Omental fat pad (tissue), 3 donors: ENCODE measurements at regions not wholly inside any gene's neighbourhood (a gene's known extent, or its start where the extent isn't known, plus 50 kb on each side); places are given as distances from the start of the nearest gene placed in this dataset.
"Not testable (repeated sequence)": the region's sequence is repeated elsewhere in the genome, so short reads cannot be mapped to it uniquely, and the experiment has no call there.

Experiments used
- ATAC-seq: fragments of 150-250 bp; one replicate; pipeline ENCODE4 v1.9.1; 2016; ENCODE audit warnings: mild to moderate bottlenecking, moderate library complexity; ENCODE audit not compliant: low FRiP score
- DNase-seq: peaks from one replicate; pipeline ENCODE4 v3.0.0-alpha.2; 2019; ENCODE audit warnings: low spot score
- TF ChIP-seq, protein P1 (sequence below), 3 donors: fragments of 450-650 bp; IDR thresholded peaks; one replicate each; pipeline ENCODE4 v1.5.1; 2016 to 2017; ENCODE audit warnings: antibody characterized with exemption in 3 of 3, mild to moderate bottlenecking in 3 of 3, moderate library complexity in 2 of 3

- TF ChIP-seq, protein P1, sequence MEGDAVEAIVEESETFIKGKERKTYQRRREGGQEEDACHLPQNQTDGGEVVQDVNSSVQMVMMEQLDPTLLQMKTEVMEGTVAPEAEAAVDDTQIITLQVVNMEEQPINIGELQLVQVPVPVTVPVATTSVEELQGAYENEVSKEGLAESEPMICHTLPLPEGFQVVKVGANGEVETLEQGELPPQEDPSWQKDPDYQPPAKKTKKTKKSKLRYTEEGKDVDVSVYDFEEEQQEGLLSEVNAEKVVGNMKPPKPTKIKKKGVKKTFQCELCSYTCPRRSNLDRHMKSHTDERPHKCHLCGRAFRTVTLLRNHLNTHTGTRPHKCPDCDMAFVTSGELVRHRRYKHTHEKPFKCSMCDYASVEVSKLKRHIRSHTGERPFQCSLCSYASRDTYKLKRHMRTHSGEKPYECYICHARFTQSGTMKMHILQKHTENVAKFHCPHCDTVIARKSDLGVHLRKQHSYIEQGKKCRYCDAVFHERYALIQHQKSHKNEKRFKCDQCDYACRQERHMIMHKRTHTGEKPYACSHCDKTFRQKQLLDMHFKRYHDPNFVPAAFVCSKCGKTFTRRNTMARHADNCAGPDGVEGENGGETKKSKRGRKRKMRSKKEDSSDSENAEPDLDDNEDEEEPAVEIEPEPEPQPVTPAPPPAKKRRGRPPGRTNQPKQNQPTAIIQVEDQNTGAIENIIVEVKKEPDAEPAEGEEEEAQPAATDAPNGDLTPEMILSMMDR (IDR thresholded peaks at IDR 0.05), result no peak
- ATAC-seq (no peak), DNase-seq (no peak)
Measured at GRCh38 chr4:177517862-177518261, 75.6 kb upstream of the AGA start.

DNA sequence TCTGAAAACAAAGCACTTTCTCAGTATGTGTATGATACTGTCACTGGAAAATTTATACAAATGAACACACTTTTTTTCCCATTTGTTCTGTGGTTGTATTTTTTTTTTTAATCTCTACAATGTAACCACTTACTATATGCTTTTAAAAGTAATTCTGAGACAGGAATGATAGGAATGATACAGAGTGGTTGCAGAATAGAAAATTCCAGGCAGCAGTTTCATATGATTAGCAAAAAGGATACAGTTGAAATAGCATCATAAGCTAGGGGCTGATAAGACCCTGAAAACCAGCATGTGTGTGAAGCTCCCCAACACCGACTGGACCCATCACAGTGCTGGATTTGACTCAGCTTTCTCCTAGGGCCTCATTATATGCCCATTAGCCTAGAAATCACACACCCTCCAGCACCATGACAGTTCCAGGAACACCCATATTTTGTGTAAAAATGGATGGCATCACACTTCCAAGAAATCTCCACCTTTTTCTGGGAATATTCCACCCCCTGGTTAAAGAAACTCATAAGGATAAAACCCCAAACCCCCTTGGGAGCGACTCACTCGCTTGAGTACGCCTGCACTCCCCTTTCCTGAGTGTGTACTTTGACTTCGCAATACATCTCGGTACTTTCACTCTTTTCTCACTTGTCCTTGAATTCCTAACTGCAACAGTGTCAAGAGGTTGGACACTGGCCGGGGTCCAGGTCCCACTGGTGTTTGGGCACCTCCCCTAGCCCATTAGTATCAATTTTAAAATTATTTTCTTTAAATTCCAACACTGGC lies 77.4 kb upstream of the AGA start:
- TF ChIP-seq, protein P1 (IDR thresholded peaks at IDR 0.05), result no peak
- DNase-seq, result no peak
- ATAC-seq, result no peak

GRCh38 chr4:177528620-177529019 lies 86.4 kb upstream of the AGA start:
- no peak for ATAC-seq
- TF ChIP-seq, protein P1 (IDR thresholded peaks at IDR 0.05), result no peak
- DNase-seq, result no peak

DNA sequence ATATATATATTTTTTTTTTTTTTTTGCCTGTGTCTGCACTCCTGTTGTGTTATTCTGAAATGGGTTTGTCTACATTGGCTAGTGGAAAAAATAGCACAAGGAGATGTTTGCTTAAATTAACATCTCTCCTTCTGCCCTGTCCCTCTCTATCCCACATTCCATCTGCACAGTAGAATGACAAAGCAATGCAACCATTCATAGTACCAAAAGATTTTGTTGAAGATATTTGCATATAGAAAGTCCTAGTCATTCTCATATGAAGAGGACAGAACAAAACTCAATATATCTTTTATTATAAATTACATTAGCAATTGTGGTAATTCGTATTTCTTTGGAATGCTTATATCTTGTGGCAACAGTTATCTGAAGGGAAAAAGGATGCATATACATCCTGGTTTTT lies 88.3 kb upstream of the AGA start:
- TF ChIP-seq, protein P1 (IDR thresholded peaks at IDR 0.05), result no peak
- no peak for ATAC-seq

GRCh38 chr4:177532358-177532757 lies 90.1 kb upstream of the AGA start:
- DNase-seq (no peak), ATAC-seq (no peak)
- TF ChIP-seq, protein P1 (IDR thresholded peaks at IDR 0.05), result no peak

More for the DNA sequence above, 88.3 kb upstream of the AGA start:
- no peak for DNase-seq

- DNase-seq, ATAC-seq: not testable (repeated sequence)
Measured at GRCh38 chr4:177534841-177535240, 92.6 kb upstream of the AGA start.

DNA sequence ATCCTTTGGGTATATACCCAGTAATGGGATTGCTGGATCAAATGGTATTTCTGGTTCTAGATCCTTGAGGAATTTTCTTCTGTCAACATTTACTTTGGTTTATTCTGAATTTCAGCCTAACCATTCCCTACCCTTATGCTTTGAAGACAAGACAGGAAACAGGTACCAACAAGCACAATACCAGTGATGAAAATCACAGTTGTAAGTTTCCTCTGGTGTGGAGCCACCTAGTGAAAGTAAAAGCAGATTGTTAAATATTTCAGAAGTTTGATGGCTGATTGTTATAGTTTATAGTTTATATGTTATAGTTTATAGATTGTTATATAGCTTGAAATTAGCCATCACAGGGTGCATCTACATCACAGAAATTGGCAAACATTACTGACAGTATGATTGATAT lies 104.5 kb upstream of the AGA start:
- ATAC-seq (no peak), DNase-seq (no peak)
- TF ChIP-seq, protein P1 (IDR thresholded peaks at IDR 0.05), result no peak
